GM19468 (cell line): ENCODE measurements at regions not wholly inside any gene's neighbourhood (a gene's known extent, or its start where the extent isn't known, plus 50 kb on each side); places are given as distances from the start of the nearest gene placed in this dataset.
"Not testable (repeated sequence)": the region's sequence is repeated elsewhere in the genome, so short reads cannot be mapped to it uniquely, and the experiment has no call there.

Source experiments
- ATAC-seq: cut with Tn5 transposase; IDR thresholded peaks from one replicate; pipeline ENCODE4 v1.9.1; 2021; ENCODE audit warnings: mild to moderate bottlenecking, moderate library complexity, moderate number of reproducible peaks; ENCODE audit not compliant: unreplicated experiment; ENCODE audit errors: extremely low read depth

DNA sequence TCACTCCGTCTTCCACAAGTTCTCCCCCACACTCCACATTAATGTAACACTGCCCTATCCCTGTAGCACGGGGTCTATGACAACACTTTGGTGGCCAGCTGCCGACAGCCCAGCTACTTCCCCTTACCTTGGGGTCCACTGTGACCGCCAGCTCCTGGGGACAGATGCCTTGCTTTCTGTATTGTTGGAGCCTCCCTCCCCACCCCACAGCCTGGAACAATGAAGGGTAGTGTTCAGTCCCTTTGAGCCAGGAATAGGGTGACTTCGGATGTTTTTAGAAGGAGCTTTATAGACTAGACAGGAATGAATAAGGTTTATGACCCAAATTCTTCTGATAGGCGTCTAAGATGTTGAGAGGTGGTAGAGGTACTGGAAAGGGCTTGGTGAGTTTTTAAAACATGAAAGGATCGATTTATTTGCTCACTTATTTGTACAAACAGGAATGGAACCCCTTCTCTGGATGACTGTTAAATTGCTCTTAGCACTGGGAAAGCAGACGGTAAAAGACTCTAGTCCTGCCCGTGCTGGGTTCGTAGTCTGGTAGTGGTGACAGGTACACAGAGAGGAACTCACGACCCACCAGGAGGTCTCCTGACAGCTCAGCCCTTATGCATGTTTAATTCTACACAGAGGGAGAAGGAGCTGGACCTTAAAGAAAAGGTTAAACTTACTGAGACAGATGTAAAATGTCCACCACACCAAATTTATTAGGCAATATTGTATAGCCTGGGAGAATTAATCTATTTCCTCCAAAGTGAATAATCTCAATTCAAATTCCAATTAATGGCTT, 90.9 kb downstream of the MYCN start:
- no peak for ATAC-seq

GRCh38 chr2:16030206-16031057, 90.1 kb downstream of the MYCN start:
- ATAC-seq: no peak

DNA sequence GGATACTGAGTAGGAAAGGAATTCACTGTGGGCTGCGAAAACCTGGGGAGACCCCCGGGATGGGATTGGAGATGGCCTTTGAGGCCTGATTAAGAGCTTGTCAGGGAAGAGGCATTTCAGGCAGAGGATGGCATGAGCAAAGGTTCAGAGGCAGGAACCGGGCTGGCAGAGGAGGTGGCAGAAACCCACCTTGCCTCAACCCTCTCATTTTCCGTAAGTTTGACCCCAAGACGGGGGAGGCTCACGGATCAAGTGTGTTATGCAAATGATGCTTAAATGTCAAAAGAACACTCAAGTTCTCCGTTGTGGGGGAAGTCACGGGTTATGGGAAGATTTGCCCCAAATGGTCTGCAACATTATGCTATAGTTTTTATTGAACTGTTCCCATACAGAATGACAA, 88.3 kb downstream of the MYCN start:
- ATAC-seq: no peak

DNA sequence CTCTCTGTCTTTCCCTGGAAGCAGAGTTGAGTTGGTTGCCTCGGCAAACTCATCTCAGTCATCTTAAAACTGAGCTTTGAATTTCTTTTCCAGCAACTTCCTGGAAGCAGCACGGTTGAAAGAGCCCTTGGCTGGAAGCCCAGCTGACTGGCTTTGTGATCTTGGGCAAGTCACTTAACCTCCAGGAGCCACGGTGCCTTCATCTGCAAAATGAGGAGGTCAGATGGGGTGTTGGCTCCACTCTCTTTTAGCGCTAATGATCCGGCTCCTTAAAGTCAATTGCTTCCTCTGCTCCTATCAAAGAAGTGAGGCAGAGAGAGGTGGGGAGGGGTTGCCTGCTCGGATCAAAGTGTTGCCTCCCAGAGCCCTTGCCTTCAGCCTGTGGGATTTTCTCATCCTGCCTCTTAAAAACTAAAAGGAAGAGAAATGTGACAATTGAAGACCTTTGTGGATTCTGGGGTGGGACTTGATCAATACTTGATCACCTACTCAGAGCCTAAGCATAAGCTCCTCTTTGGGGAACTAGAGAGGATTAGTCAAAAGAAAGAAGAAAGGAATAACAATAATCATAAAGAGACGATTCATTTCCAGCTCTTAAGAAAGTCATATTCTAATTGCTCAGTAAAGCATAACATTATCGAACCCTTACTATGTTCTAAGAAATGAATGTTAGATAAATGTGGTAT, 86.6 kb downstream of the MYCN start:
- no peak for ATAC-seq

DNA sequence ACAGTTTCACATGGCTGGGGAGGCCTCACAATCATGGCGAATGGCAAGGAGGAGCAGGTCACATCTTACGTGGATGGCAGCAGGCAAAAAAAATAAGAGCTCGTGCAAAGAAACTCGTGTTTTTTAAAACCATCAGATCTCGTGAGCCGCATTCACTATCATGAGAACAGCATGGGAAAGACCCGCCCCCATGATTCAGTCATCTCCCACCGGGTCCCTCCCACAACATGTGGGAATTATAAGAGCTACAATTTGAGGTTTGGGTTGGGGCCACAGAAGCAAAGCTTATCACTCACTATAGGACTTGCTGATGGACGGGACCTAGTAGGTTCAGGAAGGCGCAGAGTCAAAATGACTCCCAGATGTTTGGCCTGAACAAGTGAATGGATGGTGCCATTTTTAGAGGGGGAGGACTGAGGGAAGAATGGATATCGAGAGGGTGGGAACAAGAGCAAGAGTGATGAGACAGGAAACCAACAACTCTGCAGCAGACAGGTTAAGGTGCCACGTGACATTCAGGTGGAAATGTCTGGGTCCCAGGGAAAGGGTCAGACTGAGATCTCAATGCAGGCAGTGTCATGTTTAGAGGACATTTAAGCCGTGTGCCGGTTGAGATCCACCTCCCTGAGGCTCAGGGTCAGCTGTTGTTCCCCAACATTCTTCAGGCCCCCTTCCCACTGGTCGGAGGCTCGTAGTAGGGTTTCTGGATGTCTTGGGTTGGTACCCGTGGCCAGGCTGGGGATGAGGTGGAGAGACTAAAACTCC, 85.7 kb downstream of the MYCN start:
- no peak for ATAC-seq

- ATAC-seq: no peak
Observed at GRCh38 chr2:16025211-16025875, 85.0 kb downstream of the MYCN start.

- not testable (repeated sequence) for ATAC-seq
Observed at GRCh38 chr2:16024628-16025027, 84.3 kb downstream of the MYCN start.

DNA sequence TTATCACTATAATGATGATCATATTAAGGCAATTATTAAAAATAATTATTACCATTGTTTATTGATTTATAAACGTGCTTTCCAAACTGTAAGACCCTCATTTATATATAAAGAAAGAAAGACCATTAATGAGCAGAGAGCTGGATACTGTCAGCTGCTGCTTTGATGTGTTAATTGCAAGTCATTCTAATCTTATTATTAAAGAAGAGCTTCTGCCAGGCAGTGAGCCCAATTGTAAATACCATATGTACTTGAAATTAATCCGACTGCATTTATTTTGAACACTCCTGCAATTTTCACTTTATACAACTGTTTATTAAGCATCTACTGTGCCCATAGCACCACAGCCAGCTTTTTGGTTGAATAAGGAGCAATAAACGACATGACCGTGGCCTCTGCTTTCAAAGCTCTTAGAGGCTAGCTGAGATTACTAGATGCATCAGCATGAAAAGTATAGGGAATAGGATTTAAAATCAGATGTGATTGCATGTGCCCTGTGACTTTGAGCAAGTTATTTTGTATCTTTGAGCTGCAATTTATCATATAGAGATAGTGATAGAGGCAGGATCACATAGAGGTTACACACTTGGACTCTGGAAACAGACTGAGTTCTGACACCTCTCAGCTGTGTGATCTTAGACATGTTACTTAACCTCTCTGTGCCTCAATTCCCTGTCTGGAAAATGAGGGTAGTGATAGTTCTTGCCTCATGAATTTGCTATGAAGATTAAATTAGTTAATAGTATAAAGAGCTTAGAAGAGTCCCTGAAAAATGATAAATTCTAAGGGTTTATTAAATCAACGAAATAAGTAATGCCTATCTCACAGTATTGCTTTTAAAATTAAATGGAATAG, 83.4 kb downstream of the MYCN start:
- ATAC-seq: no peak

- no peak for ATAC-seq
Observed at GRCh38 chr2:16022548-16023240, 82.3 kb downstream of the MYCN start.

DNA sequence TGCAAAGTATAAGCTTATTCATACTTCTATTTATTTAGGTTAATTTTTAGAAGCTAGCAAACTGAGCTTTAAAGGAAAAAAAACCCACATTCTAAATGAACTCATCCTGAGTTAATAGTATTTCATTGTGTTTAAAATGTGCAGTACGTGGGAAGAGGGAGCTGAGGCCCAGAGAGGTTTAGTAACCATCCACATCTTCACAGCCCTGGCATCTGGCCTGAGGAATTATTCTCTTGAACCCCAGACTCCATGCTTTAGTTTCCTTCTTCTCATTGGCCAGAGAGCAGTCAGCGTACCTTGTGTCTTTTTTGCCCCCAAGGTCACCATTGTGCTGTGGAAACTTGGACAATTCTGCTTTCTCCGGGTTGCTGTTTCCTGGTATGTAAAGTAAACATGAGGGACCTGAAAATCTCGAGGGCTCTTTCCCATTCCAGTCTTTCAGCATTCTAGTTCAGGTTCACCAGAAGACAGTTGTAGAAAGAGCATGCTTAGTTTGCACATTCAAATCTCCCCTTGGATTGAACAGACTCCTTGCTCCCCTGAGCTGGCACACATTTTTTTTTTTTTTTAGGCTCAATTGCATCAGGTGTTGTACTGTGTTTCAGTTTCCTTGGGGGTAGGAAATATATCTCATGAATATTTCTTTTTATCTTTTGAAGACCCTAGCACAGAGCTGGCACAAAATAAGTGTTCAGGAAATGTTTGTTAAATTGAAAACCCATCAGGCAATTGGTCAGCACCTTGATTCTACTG, 81.4 kb downstream of the MYCN start:
- ATAC-seq: no peak

DNA sequence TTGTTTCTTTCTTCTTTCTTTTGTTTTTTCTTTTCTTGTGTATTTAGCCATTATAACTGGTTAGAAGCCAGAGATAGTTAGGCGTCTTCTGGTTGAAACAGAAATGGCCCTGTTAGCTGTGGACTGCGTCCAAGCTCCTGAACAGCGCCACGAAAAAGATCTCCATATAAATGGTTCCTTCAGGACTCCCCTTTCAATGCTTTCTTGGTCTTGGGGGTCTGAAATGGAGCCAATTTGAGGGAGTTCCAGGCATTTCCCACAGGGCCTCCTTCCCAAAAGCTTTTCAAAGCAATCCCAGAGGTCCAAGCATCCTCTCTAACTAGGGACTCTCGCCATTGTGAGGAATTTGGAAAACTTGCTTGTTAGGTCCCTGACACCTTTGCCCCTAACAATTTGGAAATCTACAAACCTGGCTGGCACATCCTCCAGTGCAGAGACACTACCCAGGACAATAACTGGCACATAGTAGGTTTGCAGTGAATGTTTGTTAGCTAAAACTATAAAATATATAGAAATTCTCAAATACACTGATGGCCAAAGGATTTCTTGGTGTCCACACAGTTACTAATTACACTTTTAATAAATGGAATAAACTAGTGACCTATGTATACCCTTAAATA, 80.1 kb downstream of the MYCN start:
- ATAC-seq: no peak

DNA sequence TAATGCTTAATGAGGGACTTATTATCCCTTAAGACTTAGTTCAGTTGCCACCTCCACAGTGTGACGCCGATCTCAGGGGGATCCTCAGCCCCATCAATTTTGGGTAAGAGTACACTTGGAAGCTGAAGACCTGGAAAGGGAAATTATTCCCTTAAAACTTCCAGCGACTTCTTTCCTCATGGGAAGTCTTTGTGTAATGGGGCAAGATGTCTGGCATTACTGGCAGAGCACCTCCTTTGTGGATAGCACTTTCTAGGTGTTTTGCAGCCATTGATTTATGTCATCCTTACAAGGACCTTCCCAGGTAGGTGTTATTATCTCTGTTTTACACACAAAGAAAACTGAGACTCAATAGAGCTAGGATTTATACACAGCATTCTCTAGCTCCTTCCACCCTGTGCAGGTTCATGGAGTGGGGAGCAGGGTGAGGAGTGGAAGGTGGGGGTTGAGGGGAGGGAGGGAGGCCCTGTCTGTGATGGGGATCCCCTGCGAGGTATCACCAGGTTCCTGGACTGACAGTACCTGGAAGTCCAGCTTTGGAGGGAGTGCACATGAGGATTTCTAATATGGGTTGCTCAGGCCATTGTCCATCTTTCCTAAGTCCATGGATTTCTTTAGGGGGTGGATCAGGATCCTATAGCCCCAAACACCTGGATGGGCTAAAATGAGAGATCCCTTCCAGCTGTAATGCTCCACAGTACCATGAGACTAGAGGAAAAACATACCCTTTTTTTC, 79.4 kb downstream of the MYCN start:
- ATAC-seq: no peak

DNA sequence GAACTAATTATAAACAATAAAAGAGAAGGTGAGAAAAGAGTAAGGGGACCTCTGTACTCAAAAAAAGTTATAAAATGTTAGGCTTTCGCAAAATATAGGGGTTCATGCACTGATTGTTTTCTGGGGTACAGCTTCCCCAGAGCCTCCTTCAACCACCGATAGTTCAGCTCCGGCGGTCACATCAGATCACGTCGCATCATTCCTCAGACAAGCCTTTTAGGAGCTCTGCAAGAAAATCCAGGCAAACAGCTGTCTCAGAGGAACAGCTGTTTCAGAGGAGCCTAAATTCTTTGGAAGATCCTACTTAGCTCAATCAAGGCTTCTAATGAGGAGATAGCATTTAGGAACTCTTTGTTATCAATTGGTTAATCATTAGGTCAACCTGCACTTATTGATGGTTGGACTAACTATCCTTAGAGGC, 78.7 kb downstream of the MYCN start:
- ATAC-seq: no peak

DNA sequence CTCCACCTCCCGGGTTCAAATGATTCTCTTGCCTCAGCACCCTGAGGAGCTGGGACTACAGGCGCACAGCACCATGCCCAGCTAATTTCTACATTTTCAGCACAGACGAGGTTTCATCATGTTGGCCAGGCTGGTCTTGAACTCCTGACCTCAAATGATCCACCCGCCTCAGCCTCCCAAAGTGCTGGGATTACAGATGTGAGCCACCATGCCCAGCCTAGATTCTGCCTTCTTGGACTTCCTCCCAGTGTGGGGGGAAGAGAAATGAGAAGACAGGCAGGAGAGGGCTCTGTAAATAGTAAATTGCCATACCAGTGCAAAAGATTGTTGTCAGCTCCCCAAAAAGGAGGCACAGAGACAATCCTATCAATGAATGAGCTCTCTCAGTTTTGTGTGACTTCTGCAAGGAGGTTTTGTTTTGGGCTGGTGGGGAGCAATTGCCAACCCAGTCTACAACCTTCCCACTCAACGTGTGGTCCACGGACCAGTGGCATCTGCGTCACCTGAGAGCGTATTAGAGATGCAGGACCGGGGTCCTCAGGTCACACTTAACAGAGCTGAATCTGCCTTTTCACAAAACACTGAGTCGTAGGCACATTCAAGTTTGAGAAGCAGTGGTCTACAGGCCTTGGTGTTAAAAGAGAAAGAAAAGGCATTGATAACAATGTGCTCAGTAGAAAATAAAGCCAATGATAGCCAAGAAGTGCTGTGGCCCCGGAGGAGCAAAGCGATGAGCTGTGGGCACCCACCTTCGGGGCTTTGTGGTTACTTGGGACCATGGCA, 78.1 kb downstream of the MYCN start:
- ATAC-seq: no peak

DNA sequence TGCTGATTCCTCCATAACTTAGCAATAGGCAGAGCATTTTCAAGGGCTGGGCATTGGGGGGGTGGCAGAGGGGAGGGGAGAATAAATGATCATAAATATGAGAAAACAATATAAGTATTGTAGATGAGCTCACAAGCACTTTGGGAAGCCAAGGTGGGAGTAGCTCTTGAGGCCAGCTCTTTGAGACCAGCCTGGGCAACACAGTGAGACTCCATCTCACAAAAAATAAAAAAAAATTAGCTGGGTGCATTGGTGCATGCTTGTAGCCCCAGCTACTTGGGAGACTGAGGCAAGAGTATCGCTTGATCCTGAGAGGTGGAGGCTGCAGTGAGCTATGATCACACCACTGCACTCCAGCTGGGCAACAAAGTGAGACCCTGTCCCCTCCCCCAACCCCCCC, 75.9 kb downstream of the MYCN start:
- ATAC-seq: no peak

- ATAC-seq: no peak
Observed at GRCh38 chr2:16015903-16016265, 75.5 kb downstream of the MYCN start.
